HEK293 (cell line): ENCODE measurements at regions not wholly inside any gene's neighbourhood (a gene's known extent, or its start where the extent isn't known, plus 50 kb on each side); places are given as distances from the start of the nearest gene placed in this dataset.

Source experiments
- CTCF ChIA-PET: fragments of 350-600 bp; formaldehyde crosslinking; extraction: SDS; loops from one replicate; lab custom pipeline; 2021; ENCODE audit warnings: antibody characterized with exemption; lab: Yijun Ruan, JAX
- POLR2A ChIA-PET: fragments of 300-600 bp; formaldehyde crosslinking; extraction: SDS; loops from one replicate; lab custom pipeline; 2020; ENCODE audit warnings: antibody characterized with exemption, inconsistent platforms; lab: Yijun Ruan, JAX
- H3K27ac ChIP-seq: fragments of 200-500 bp; sonication (Bioruptor generic); 2 replicates; pipeline ENCODE4 v1.5.1; 2014; ENCODE audit warnings: low read depth, low read length, control low read depth, inconsistent platforms; ENCODE audit errors: extremely low read depth
- H3K36me3 ChIP-seq, 2 experiments: fragments of 200-500 bp in 1 of 2; sonication (Bioruptor generic) in 1 of 2; 1 replicate in 1 of 2; 2 replicates in 1 of 2; pipeline ENCODE4 v1.5.1; 2014 to 2017; ENCODE audit warnings: inconsistent platforms in 2 of 2, low read length in 2 of 2; ENCODE audit not compliant: control insufficient read depth in 2 of 2, insufficient read depth in 1 of 2
- H3K4me1 ChIP-seq: fragments of 200-500 bp; sonication (Bioruptor generic); 2 replicates; pipeline ENCODE4 v1.5.1; 2014; ENCODE audit warnings: mild to moderate bottlenecking, low read length, inconsistent platforms; ENCODE audit not compliant: control insufficient read depth, insufficient read depth
- H3K4me3 ChIP-seq: 2 replicates; pipeline ENCODE4 v1.5.1; 2011; ENCODE audit warnings: low read depth, mild to moderate bottlenecking, control low read depth, low read length, moderate library complexity
- H3K9me3 ChIP-seq: fragments of 200-500 bp; sonication (Bioruptor generic); 2 replicates; pipeline ENCODE4 v1.5.1; 2014; ENCODE audit warnings: low read depth, low read length, inconsistent platforms; ENCODE audit not compliant: control insufficient read depth, insufficient read depth
- KLF8 ChIP-seq: fragments of 450-650 bp; formaldehyde crosslinking; IDR thresholded peaks from 2 replicates; pipeline ENCODE4 v1.5.1; 2016; ENCODE audit warnings: missing biosample characterization, missing genetic modification characterization
- KLF9 ChIP-seq: fragments of 450-650 bp; formaldehyde crosslinking; IDR thresholded peaks from 2 replicates; pipeline ENCODE4 v1.5.1; 2016; ENCODE audit warnings: missing biosample characterization, missing genetic modification characterization, low read depth
- MZF1 ChIP-seq: fragments of 450-650 bp; formaldehyde crosslinking; IDR thresholded peaks from 2 replicates; pipeline ENCODE4 v1.5.1; 2017; ENCODE audit warnings: missing biosample characterization, missing genetic modification characterization, borderline replicate concordance
- RBAK ChIP-seq: fragments of 450-650 bp; formaldehyde crosslinking; IDR thresholded peaks from 2 replicates; pipeline ENCODE4 v1.5.1; 2016; ENCODE audit warnings: missing biosample characterization, missing genetic modification characterization
- REPIN1 ChIP-seq: fragments of 450-650 bp; formaldehyde crosslinking; IDR thresholded peaks from 2 replicates; pipeline ENCODE4 v1.5.1; 2017; ENCODE audit warnings: missing biosample characterization, missing genetic modification characterization, low read depth
- ZBTB44 ChIP-seq: fragments of 450-650 bp; IDR thresholded peaks from 2 replicates; pipeline ENCODE4 v1.5.1; 2018; ENCODE audit warnings: missing biosample characterization, mild to moderate bottlenecking, missing genetic modification characterization
- ZNF132 ChIP-seq: fragments of 450-650 bp; formaldehyde crosslinking; IDR thresholded peaks from 2 replicates; pipeline ENCODE4 v1.5.1; 2017; ENCODE audit warnings: missing biosample characterization, missing genetic modification characterization, borderline replicate concordance
- ZNF16 ChIP-seq: fragments of 450-650 bp; formaldehyde crosslinking; IDR thresholded peaks from 2 replicates; pipeline ENCODE4 v1.5.1; 2016; ENCODE audit warnings: low read depth, missing biosample characterization, missing genetic modification characterization
- ZNF18 ChIP-seq: fragments of 450-650 bp; formaldehyde crosslinking; IDR thresholded peaks from 2 replicates; pipeline ENCODE4 v1.5.1; 2016; ENCODE audit warnings: missing biosample characterization, missing genetic modification characterization
- ZNF202 ChIP-seq: fragments of 450-650 bp; formaldehyde crosslinking; IDR thresholded peaks from 2 replicates; pipeline ENCODE4 v1.5.1; 2016; ENCODE audit warnings: missing biosample characterization, missing genetic modification characterization, borderline replicate concordance
- ZNF248 ChIP-seq: fragments of 450-650 bp; formaldehyde crosslinking; IDR thresholded peaks from 2 replicates; pipeline ENCODE4 v1.5.1; 2017; ENCODE audit warnings: missing biosample characterization, missing genetic modification characterization
- ZNF280D ChIP-seq: fragments of 450-650 bp; formaldehyde crosslinking; IDR thresholded peaks from 2 replicates; pipeline ENCODE4 v1.5.1; 2016; ENCODE audit warnings: missing biosample characterization, missing genetic modification characterization
- ZNF426 ChIP-seq: fragments of 450-650 bp; formaldehyde crosslinking; IDR thresholded peaks from 2 replicates; pipeline ENCODE4 v1.5.1; 2017; ENCODE audit warnings: missing biosample characterization, missing genetic modification characterization, mild to moderate bottlenecking, inconsistent platforms, moderate library complexity
- ZNF433 ChIP-seq: fragments of 450-650 bp; formaldehyde crosslinking; IDR thresholded peaks from 2 replicates; pipeline ENCODE4 v1.5.1; 2016; ENCODE audit warnings: missing biosample characterization, missing genetic modification characterization, low read depth
- ZNF521 ChIP-seq: fragments of 450-650 bp; formaldehyde crosslinking; IDR thresholded peaks from 2 replicates; pipeline ENCODE4 v1.5.1; 2017; ENCODE audit warnings: missing biosample characterization, mild to moderate bottlenecking, missing genetic modification characterization
- ZNF544 ChIP-seq: fragments of 450-650 bp; formaldehyde crosslinking; IDR thresholded peaks from 2 replicates; pipeline ENCODE4 v1.5.0; 2017; ENCODE audit warnings: missing biosample characterization, missing genetic modification characterization
- ZNF561 ChIP-seq: fragments of 450-650 bp; IDR thresholded peaks from 2 replicates; pipeline ENCODE4 v1.5.1; 2018; ENCODE audit warnings: missing biosample characterization, missing genetic modification characterization, borderline replicate concordance
- ZNF571 ChIP-seq: fragments of 450-650 bp; formaldehyde crosslinking; IDR thresholded peaks from 2 replicates; pipeline ENCODE4 v1.5.0; 2017; ENCODE audit warnings: missing biosample characterization, missing genetic modification characterization
- ZNF580 ChIP-seq: fragments of 450-650 bp; formaldehyde crosslinking; IDR thresholded peaks from 2 replicates; pipeline ENCODE4 v1.5.1; 2016; ENCODE audit warnings: missing biosample characterization, missing genetic modification characterization
- ZNF610 ChIP-seq: fragments of 450-650 bp; formaldehyde crosslinking; IDR thresholded peaks from 2 replicates; pipeline ENCODE4 v1.5.1; 2016; ENCODE audit warnings: missing biosample characterization, missing genetic modification characterization, borderline replicate concordance
- ZNF654 ChIP-seq: fragments of 450-650 bp; formaldehyde crosslinking; IDR thresholded peaks from 2 replicates; pipeline ENCODE4 v1.5.1; 2016; ENCODE audit warnings: low read depth, missing biosample characterization, missing genetic modification characterization
- ZNF692 ChIP-seq: fragments of 450-650 bp; formaldehyde crosslinking; IDR thresholded peaks from 2 replicates; pipeline ENCODE4 v1.5.1; 2016; ENCODE audit warnings: missing biosample characterization, missing genetic modification characterization
- ZNF843 ChIP-seq: fragments of 450-650 bp; formaldehyde crosslinking; IDR thresholded peaks from 2 replicates; pipeline ENCODE4 v1.5.1; 2016; ENCODE audit warnings: missing biosample characterization, missing genetic modification characterization
- ZSCAN5A ChIP-seq: fragments of 450-650 bp; formaldehyde crosslinking; IDR thresholded peaks from 2 replicates; pipeline ENCODE4 v1.5.1; 2016; ENCODE audit warnings: missing biosample characterization, missing genetic modification characterization

- H3K9me3 ChIP-seq: no peaks in the 10 kb centered on the region
- ChIA-PET POLR2A (no interaction called here), CTCF (no interaction called here)
- H3K4me1 ChIP-seq: no peaks in the 10 kb centered on the region
- H3K4me3 ChIP-seq: no peak overlapping the region
- H3K36me3 ChIP-seq: no peaks in the 10 kb centered on the region
- TF ChIP-seq ZNF433 (tag by site-specific recombination) (no peak), ZNF202 (no peak), MZF1 (no peak), ZNF692 (tag by site-specific recombination) (no peak), ZNF610 (no peak), KLF9 (tag by site-specific recombination) (no peak), RBAK (tag by site-specific recombination) (no peak), REPIN1 (tag by site-specific recombination) (no peak), ZNF18 (tag by site-specific recombination) (no peak)
- no peak overlapping the region for H3K27ac ChIP-seq
Observed at GRCh38 chr5:162436055-162436454, 368.5 kb downstream of the GABRG2 start.

- POLR2A ChIA-PET: no interaction called here
- CTCF ChIA-PET: no interaction called here
- no peak overlapping the region for H3K27ac ChIP-seq
- no peaks in the 10 kb centered on the region for H3K36me3 ChIP-seq
- no peaks in the 10 kb centered on the region for H3K4me1 ChIP-seq
- no peak overlapping the region for H3K4me3 ChIP-seq
- no peaks in the 10 kb centered on the region for H3K9me3 ChIP-seq
- no peak for TF ChIP-seq KLF8 (tag by site-specific recombination)
- TF ChIP-seq ZSCAN5A (tag by site-specific recombination): no peak
- no peak for TF ChIP-seq ZBTB44
- no peak for TF ChIP-seq ZNF843 (tag by site-specific recombination)
- TF ChIP-seq ZNF561 (tag by site-specific recombination): no peak
- no peak for TF ChIP-seq ZNF132 (tag by site-specific recombination)
- no peak for TF ChIP-seq RBAK (tag by site-specific recombination)
- no peak for TF ChIP-seq ZNF426 (tag by site-specific recombination)
- no peak for TF ChIP-seq ZNF544
- no peak for TF ChIP-seq ZNF280D
- no peak for TF ChIP-seq ZNF654 (tag by site-specific recombination)
- TF ChIP-seq ZNF16: no peak
- no peak for TF ChIP-seq ZNF521 (tag by site-specific recombination)
- TF ChIP-seq ZNF248 (tag by site-specific recombination): no peak
- TF ChIP-seq ZNF18 (tag by site-specific recombination): no peak
- TF ChIP-seq ZNF571 (tag by site-specific recombination): no peak
- TF ChIP-seq ZNF580 (tag by site-specific recombination): no peak
Observed at GRCh38 chr5:162444129-162444762, 376.7 kb downstream of the GABRG2 start.
